GM18498 (cell line): ENCODE measurements at regions not wholly inside any gene's neighbourhood (a gene's known extent, or its start where the extent isn't known, plus 50 kb on each side); places are given as distances from the start of the nearest gene placed in this dataset.

Source experiments
- ATAC-seq: cut with Tn5 transposase; IDR thresholded peaks from one replicate; pipeline ENCODE4 v1.9.1; 2021; ENCODE audit warnings: mild to moderate bottlenecking, moderate library complexity; ENCODE audit not compliant: unreplicated experiment

GRCh38 chr17:68705714-68706076 lies 104.5 kb upstream of the FAM20A start:
- ATAC-seq = no peak

- no peak for ATAC-seq
These were observed 103.9 kb upstream of the FAM20A start for GRCh38 chr17:68704871-68705713.

- ATAC-seq = no peak
These were observed 99.9 kb upstream of the FAM20A start for GRCh38 chr17:68701046-68701445.

GRCh38 chr17:68700421-68700820 lies 99.3 kb upstream of the FAM20A start:
- ATAC-seq = no peak

- ATAC-seq = no peak
These were observed 98.8 kb upstream of the FAM20A start for GRCh38 chr17:68699936-68700335.

- ATAC-seq = no peak
These were observed 97.6 kb upstream of the FAM20A start for GRCh38 chr17:68698746-68699145.

GRCh38 chr17:68697850-68698361 lies 96.7 kb upstream of the FAM20A start:
- ATAC-seq = no peak

- no peak for ATAC-seq
These were observed 94.5 kb upstream of the FAM20A start for GRCh38 chr17:68695659-68696058.

- ATAC-seq = no peak
These were observed 93.8 kb upstream of the FAM20A start for GRCh38 chr17:68694791-68695485.

GRCh38 chr17:68693896-68694295 lies 92.7 kb upstream of the FAM20A start:
- ATAC-seq = no peak

GRCh38 chr17:68693466-68693865 lies 92.3 kb upstream of the FAM20A start:
- no peak for ATAC-seq

- ATAC-seq = no peak
These were observed 85.2 kb upstream of the FAM20A start for GRCh38 chr17:68686108-68686988.

GRCh38 chr17:68684949-68685357 lies 83.8 kb upstream of the FAM20A start:
- ATAC-seq = no peak

- ATAC-seq = no peak
These were observed 81.7 kb upstream of the FAM20A start for GRCh38 chr17:68682903-68683302.

GRCh38 chr17:68679882-68680281 lies 78.7 kb upstream of the FAM20A start:
- no peak for ATAC-seq

GRCh38 chr17:68676856-68677255 lies 75.7 kb upstream of the FAM20A start:
- no peak for ATAC-seq

GRCh38 chr17:68675723-68676122 lies 74.6 kb upstream of the FAM20A start:
- no peak for ATAC-seq

GRCh38 chr17:68674029-68674925 lies 73.1 kb upstream of the FAM20A start:
- ATAC-seq = no peak

GRCh38 chr17:68670967-68671693 lies 70.0 kb upstream of the FAM20A start:
- ATAC-seq = no peak
